Spleen (tissue), 7 donors: ENCODE measurements at regions not wholly inside any gene's neighbourhood (a gene's known extent, or its start where the extent isn't known, plus 50 kb on each side); places are given as distances from the start of the nearest gene placed in this dataset.

Source experiments
- POLR2A ChIP-seq, 3 donors: fragments of 450-650 bp; IDR thresholded peaks; one replicate each; pipeline ENCODE4 v1.5.1; 2017; ENCODE audit warnings: antibody characterized with exemption in 3 of 3, mild to moderate bottlenecking in 1 of 3
- POLR2AphosphoS5 ChIP-seq, 3 donors: sonication (generic); formaldehyde crosslinking; IDR thresholded peaks; one replicate each; pipeline ENCODE4 v1.5.1; 2017; ENCODE audit warnings: antibody characterized with exemption in 3 of 3
- TF ChIP-seq, protein P1 (sequence below), 11 experiments: fragments of 200-600 bp in 7 of 11; fragments of 450-650 bp in 4 of 11; sonication (generic) in 4 of 11; IDR thresholded peaks in 8 of 11; conservative IDR thresholded peaks in 3 of 11; 1 replicate in 7 of 11; 2 replicates in 4 of 11; pipeline versions ENCODE4 v1.4.0 to v1.8.0; 2016 to 2021; ENCODE audit warnings: antibody characterized with exemption in 11 of 11, inconsistent platforms in 4 of 11, mild to moderate bottlenecking in 1 of 11
- donor health status: DM: no; HTN: no; CAD: no; lungs with moderate emphysema.
- donor health status: DM: no; HTN: no; CAD: no.
- donor health status: DM: no; HTN: no; CAD: no.

DNA sequence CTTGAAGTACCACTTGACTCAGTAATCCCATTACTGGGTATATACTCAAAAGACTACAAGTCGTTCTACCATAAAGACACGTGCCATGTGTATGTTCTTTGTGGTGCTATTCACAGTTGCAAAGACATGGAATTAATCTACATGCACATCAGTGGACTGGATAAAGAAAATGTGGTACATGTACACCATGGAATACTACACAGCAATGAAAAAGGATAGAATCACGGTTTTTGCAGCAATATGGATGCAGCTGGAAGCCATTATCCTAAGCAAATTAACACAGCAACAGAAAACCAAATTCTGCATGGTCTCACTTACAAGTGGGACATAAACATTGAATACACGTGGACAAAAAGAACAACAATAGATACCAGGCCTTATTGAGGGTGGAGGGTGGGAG, 583.4 kb upstream of the CELF2 start:
- TF ChIP-seq, protein P1, sequence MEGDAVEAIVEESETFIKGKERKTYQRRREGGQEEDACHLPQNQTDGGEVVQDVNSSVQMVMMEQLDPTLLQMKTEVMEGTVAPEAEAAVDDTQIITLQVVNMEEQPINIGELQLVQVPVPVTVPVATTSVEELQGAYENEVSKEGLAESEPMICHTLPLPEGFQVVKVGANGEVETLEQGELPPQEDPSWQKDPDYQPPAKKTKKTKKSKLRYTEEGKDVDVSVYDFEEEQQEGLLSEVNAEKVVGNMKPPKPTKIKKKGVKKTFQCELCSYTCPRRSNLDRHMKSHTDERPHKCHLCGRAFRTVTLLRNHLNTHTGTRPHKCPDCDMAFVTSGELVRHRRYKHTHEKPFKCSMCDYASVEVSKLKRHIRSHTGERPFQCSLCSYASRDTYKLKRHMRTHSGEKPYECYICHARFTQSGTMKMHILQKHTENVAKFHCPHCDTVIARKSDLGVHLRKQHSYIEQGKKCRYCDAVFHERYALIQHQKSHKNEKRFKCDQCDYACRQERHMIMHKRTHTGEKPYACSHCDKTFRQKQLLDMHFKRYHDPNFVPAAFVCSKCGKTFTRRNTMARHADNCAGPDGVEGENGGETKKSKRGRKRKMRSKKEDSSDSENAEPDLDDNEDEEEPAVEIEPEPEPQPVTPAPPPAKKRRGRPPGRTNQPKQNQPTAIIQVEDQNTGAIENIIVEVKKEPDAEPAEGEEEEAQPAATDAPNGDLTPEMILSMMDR (IDR thresholded peaks at IDR 0.05 in 8 of 11, conservative IDR thresholded peaks at IDR 0.05 in 3 of 11): no peak
- TF ChIP-seq POLR2AphosphoS5 (IDR thresholded peaks at IDR 0.05) (no peak), POLR2A (IDR thresholded peaks at IDR 0.05) (no peak)
